ENCODE measurements at regions not wholly inside any gene's neighbourhood (a gene's known extent, or its start where the extent isn't known, plus 50 kb on each side); places are given as distances from the start of the nearest gene placed in this dataset.

- no peak for ATAC-seq
Observed at GRCh38 chr9:108547411-108548135, 308.2 kb downstream of the ACTL7B start.

GRCh38 chr9:108546215-108546614 lies 309.6 kb downstream of the ACTL7B start:
- no peak for ATAC-seq

DNA sequence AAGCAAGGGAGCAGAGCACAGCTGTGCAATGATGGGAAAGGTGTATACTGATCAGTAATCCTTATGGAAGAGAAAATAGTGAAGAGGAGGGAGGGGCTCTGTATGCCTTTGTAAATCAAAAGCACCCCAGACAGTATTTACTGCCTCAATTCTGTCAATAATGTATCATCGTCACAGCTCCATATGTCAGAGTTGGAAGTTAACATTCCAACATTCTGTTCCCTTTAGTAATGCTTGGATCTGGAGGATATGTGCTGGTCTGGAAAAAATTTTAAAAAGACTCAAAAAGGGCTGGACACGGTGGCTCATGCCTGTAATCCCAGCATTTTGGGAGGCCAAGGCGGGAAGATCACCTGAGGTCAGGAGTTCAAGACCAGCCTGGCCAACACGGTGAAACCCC lies 310.4 kb downstream of the ACTL7B start:
- ATAC-seq, result no peak

- no peak for ATAC-seq
Observed at GRCh38 chr9:108544866-108545265, 310.9 kb downstream of the ACTL7B start.

DNA sequence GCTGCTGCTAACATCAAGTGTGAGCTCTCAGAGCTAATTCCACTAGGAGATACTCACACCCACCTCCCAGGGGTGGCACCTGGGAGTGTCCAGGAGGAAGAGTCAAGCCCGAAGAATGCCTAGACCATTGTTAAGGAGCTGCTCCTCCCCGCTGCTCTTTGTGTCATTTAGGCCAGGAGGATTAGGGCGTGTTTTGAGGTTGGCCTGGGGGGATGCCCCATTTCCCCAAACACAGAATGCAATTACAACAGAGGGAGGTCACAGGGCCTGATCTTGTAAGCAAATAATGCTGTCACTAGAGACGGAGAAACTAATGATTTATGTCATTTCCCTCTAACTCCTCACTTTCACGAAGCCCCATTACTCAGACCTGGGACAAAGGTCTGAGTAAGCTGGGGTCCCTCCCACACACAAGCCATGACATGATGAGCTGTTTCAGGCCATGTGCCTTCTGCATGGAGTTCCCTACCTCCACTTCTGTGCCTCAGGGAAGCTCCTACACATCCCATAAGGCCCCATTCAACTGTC lies 312.5 kb downstream of the ACTL7B start:
- ATAC-seq, result peak; percentile 97

- no peak for ATAC-seq
Observed at GRCh38 chr9:108537756-108538155, 318.0 kb downstream of the ACTL7B start.

GRCh38 chr9:108536836-108537601 lies 318.8 kb downstream of the ACTL7B start:
- ATAC-seq, result no peak

DNA sequence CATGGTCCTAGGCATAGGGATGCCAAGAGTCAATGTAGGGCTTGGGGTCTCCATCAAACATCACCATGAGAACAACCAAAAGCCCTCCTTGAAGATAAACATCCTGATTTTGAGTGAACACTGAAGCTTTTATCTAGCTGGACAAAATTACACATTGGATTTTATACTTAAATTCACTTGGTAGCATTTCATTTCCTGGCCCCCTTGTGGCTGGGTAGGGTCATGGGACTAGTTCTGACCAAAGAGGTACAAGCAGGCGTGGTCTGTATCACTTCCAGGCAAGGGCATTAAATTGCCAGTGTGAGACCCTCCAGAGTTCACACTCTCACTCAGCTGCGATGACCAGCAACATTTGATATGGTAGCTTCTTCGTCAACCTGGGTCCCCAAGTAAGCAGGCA lies 320.3 kb downstream of the ACTL7B start:
- no peak for ATAC-seq

DNA sequence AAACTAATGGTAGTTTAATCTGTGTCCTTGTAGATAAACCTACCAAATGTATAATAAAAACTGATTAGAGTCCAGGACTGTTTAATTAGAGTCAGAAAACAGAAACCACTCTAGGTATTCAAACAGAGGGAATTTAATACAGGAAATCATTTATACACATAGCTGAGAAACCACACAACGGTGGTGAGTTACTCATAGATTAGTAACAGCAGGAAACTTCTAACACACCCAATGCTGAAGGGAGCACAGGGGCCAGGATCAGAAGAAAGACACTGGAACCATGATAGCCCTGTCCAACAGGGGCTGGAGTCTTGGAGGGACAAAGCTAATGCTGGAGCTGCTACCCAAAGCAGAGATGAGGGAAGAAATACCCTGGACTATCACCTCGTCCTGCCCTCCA lies 321.0 kb downstream of the ACTL7B start:
- peak; percentile 81 for ATAC-seq

- no peak for ATAC-seq
Observed at GRCh38 chr9:108530141-108530540, 325.6 kb downstream of the ACTL7B start.

DNA sequence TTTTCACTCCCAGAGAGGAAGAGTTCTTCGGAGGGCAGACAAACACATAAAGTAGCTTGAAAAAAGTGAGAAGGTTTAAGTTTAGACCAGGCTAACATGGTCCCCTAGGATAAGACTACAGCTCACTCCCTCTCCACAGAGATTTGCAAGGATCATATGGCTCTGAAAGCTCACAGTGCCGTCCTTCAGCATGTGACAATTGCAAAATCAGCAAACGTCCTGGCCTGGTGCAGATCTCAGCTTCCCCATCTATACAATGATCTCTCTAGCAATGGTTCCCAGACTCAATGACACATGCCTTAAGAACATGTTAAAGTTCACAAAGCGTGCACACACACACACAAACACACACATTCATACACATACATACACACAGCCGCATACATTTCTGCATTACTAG lies 327.6 kb downstream of the ACTL7B start:
- no peak for ATAC-seq

GRCh38 chr9:108526518-108526917 lies 329.3 kb downstream of the ACTL7B start:
- ATAC-seq, result no peak

DNA sequence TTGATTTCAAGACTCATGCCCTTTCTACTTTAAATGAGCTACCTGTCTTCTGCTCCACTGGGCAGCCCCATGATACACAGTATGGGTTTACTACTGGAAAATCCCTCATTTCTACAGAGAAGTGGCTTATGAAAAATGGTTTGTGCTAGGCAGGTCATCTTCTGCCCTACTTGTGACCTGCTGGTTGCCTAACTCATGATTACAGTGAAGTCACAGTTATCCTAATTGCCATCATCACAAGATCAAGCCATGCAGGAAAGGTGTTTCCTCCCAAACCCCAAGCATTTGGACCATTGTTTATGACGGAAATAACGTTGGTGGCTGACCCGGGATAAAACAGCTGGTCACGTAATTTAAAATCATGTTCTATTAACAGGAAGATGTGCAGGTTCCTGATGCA lies 330.6 kb downstream of the ACTL7B start:
- ATAC-seq, result no peak

- no peak for ATAC-seq
Observed at GRCh38 chr9:108521063-108521590, 334.7 kb downstream of the ACTL7B start.

GRCh38 chr9:108519437-108519836 lies 336.3 kb downstream of the ACTL7B start:
- ATAC-seq, result no peak

DNA sequence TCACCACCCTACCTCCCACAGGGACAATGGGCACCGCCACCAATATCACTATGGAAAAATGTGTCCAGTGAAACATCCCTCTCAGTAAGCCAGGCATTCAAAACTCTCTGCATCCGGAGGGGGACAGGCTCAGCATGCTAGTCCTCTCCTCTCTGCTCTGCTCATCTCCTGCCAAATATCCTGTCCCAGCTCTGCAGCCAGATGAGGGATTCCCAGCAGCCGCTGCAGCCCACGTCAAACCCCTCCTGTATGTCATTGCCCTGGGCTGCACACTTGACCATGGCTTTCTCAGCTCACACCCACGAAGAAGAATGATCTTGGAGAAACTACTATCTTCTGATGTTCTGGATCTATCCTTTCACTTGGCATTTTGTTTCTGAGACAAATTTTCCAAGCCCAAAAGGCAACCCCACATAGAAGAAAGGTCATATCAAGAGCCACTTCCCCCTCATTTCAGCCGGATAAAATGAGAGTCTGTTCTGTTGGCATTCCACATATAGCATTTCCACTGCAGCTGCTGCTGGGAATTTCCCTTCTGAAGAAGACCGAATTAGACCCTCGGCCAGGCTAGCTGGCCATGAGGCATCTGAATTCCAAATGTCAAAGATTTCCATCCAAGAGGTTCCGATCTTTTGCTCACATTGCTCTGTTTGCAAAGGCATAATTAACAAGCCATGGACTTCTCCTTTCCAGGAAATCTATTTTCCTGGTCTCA lies 338.0 kb downstream of the ACTL7B start:
- ATAC-seq, result no peak

GRCh38 chr9:108516391-108516790 lies 339.4 kb downstream of the ACTL7B start:
- ATAC-seq, result no peak

DNA sequence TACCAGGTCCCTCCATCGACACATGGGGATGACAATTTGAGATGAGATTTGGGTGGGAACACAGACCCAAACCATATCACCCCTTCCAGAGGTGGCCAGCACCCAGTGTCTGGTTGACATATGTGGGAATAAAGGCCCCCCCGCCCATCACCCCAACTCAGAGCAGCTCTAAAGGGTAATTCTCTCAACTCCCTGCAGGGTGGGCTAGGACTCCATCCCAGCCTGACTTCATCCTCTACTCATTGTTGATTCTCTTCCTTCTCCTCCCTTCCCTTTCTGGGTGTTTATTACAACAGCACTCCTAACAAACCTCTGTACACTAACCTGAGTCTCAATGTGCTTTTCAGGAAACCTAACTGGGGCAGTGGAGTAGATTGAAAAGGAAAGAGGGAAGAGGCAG lies 339.9 kb downstream of the ACTL7B start:
- ATAC-seq, result no peak

DNA sequence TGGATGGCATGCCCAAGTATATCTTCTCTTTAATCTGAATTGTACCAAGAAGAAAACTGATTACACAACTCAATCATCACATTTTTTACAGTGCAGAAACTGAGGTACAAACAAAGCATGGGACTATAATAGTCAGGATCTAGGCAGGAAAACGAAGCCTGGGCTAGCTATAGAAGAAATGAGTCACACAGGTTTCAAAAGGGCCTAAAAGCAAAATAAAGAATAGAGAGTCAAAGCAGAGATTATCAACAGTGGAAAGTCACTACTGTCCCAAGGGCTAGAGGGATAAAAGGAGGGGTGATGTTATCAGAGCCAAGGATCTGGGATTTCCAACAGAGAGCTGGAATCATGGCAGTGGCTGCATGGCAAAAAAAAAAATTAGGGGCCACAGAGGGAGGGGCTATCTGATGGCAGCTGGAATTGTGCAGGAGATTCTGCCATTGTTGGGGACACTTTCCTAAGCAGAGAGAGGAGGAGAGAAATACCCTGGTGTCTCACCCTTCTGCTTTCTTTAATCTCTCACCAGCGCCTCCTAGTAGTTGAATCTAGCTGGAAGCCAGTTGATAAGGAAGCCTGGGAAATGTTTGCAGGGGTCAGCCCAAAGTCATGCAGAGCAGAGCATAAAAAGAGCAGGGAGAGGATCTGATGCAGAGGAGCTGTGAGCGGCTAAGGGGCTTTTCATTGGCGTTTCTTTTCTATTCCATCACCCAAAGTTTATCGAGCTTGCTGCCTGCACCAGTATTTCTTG lies 343.2 kb downstream of the ACTL7B start:
- ATAC-seq, result no peak

- no peak for ATAC-seq
Observed at GRCh38 chr9:108511307-108511706, 344.5 kb downstream of the ACTL7B start.

GRCh38 chr9:108496846-108497245 lies 358.9 kb downstream of the ACTL7B start:
- ATAC-seq, result no peak

DNA sequence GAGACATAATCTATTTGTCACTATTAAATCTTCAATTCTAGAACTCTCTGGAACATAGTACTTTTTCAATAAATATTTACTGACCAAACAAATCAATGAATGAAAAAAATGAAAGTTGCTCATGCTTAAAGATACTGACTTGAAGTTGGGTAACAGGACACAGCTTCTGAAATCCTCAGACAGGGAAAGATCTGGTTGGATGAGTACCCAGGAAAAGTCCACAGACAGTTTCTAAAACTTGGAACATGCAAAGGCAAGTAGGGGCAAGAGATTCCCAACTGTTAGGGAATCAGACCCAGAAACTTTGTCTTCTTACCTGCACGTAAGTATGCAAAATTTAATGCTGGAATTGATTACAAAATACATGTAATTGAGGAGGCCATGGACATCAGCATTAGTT lies 366.2 kb downstream of the ACTL7B start:
- no peak for ATAC-seq
